HG03571 (cell line): ENCODE measurements at regions not wholly inside any gene's neighbourhood (a gene's known extent, or its start where the extent isn't known, plus 50 kb on each side); places are given as distances from the start of the nearest gene placed in this dataset.
"Not testable (repeated sequence)": the region's sequence is repeated elsewhere in the genome, so short reads cannot be mapped to it uniquely, and the experiment has no call there.

Experiments used
- ATAC-seq: cut with Tn5 transposase; IDR thresholded peaks from one replicate; pipeline ENCODE4 v1.9.1; 2021; ENCODE audit not compliant: unreplicated experiment

GRCh38 chr18:1648712-1649111 is 744.0 kb downstream of the ADCYAP1 start:
- no peak for ATAC-seq

DNA sequence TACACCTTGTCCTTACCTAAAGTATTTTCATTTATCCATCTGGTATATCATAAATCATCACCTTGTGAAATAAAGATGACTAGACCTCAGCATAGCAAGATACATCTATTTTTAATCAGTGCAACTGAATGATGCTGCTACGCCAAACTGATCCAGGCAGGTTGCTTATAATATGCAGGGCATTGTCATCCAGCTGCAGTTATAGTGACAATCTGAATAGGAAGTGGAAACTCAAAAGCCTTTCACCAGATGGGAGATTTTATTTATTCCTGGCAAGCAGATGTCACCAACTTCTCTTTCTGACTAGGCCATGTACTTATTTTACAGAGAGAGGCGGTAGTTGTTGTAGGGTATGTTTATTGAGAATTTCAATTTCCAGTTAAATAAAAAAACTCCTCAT is 747.3 kb downstream of the ADCYAP1 start:
- ATAC-seq: no peak

GRCh38 chr18:1653873-1654272 is 749.2 kb downstream of the ADCYAP1 start:
- ATAC-seq: no peak

DNA sequence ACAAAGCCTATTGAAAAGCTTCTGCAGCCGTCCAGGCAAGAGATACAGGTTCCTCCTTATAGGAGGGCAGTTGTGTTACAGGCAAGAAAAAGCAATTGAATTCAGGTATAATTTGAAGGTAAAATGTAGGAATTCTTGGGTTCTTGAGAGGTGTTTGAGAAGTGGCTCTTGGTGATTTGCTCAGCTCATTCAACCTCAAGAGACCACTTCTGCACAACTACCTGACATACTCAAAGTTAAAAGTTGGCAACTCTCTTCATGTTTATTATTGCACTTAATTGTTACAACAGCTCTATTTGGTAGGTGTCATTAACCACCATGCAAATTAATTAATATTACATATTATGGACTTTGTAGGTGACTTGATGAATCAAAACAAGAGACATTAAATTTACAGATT is 753.2 kb downstream of the ADCYAP1 start:
- ATAC-seq: no peak

DNA sequence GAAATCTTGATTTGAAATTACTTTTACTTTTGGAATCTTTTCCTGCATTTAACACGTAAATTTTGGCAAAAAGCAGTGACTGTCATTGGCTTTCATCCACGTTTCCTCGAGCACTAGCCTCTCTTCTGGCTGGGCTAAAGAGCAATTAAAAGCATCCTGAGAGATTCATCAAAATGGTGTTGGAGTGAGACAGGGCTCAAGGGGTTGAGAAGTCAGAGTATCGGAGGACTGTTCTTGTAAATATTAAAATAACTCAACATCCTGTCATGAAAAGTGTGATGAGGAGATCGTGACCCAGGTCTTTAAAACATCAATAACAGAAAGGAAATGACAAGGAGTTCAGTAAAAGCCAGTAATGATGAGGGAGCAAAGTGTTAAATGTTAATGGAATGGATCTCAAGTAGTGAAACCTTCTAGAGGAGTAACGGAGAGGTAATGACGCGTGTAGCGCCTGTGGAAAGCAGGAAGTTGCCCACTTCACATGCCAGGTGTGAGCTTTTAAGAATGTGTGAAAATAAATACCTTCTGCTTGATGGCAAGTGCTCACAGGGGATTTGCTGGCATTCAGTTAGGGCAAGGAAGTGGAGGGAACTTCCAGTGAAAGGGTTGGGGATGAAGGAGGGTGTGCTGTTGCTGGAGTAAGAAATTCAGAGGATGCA is 754.4 kb downstream of the ADCYAP1 start:
- no peak for ATAC-seq

DNA sequence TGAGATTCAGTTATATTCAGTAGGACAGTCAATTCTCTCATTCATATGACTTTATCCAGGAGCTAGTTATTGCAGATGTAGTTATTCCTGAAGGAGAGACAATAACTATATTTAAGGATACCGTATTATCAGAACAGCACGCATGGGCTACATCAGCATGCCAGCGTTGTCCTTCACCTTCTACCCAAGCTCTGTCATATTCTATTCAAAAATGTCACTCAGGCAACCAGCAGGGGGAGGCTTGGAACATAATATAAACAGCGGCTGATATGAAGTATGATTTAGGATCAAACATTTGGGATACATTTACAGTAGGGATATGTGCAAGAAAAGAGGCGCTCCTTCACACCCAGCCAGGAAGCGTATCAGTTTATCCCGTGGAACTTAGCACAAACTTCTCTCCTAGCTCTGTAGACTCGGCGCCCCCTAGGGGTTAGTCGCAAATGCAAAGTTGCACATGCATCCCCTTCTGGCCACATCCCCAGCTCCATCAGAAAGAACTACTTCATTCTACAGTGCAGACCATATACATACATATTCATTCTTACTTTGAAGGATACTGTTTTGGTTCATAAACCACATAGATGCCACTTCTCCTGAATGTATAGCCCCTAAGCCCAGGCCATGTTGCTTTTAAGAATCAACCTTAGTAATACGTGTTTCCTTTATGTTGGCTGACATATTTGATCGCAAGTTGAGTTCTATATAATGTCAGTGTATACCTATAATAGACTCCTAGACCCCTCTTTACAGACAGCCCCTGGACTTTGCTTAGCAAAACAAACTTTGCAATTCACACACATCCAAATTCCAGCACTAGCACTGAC is 759.4 kb downstream of the ADCYAP1 start:
- no peak for ATAC-seq

- no peak for ATAC-seq
These were observed 760.4 kb downstream of the ADCYAP1 start for GRCh38 chr18:1665079-1665478.

DNA sequence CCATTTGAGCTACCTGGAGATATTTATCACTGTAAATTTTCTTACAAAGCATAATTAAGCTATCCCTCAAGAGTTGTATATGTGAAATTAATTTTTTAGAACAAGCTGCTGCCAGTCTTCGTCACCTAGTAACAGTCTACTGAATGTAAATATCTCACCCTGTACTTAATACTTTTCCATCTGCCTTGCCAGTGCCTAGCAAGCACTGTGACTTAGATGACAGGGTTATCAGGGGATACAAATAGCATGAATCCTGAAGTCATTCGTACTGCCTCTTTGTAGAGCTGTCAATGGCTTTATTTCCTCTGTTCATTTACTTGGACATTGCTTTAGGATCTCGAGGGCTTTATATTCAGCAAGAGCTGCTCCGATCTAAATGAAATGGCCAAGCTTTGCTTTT is 763.6 kb downstream of the ADCYAP1 start:
- no peak for ATAC-seq

- ATAC-seq: not testable (repeated sequence)
These were observed 767.0 kb downstream of the ADCYAP1 start for GRCh38 chr18:1671710-1672109.

GRCh38 chr18:1676387-1676786 is 771.7 kb downstream of the ADCYAP1 start:
- ATAC-seq: no peak

DNA sequence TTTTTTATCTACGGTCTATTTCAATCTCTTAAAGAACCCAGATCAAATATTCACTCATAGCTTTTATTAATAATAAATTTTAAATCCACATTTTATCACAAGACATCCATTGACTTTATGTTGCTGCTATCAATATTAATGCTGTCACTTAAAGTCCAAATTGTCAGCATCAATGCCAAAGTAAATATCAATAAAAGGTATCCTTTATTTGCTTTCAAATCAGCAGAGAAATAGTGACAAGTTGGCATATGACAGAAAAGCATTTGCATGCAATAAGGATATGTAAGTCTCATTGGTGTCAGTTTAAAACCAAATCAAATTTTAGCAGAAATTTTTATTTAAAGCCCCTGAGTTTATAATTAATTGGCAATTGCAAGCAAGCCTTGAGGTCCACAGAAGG is 775.4 kb downstream of the ADCYAP1 start:
- ATAC-seq: no peak

GRCh38 chr18:1691863-1692262 is 787.2 kb downstream of the ADCYAP1 start:
- ATAC-seq: no peak

- no peak for ATAC-seq
These were observed 803.3 kb downstream of the ADCYAP1 start for GRCh38 chr18:1708006-1708405.

DNA sequence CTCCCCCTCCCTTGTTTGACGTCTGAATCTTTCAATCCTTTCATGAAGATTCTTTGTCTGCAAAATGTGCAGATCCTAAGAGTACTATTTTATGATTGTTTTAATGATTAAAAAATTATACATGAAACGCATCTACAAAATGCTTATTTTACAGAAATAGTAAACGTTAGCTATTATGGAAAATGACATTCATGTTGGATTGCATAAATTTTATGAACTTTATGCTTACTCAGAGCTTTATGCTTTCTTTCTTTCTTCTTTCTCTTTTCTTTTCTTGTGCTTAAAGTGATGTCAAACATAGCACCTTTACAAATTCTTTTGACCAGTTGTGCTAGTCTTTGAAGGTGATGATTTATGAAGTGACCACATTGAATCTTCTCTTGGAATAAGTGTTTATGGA is 805.4 kb downstream of the ADCYAP1 start:
- ATAC-seq: no peak

- no peak for ATAC-seq
These were observed 827.5 kb downstream of the ADCYAP1 start for GRCh38 chr18:1732143-1732542.

DNA sequence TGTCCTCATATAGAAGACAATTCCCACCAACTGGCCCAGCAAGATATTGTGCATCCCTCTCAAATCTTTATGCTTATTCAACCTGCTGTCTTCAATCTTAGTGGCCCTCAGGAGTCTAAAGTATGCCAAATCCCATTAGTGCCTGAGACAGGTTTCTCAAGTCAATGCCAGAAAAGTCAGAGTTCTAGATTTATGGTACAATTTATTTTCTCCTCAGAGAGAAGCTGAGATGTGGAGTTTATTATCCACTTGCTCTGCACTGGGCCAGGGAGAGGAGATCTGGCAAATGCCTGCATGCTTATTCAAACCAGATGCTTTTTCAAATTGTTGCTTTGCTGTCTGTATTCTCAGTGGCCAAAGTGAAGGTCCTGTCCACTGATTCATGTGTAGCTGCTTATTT is 825.2 kb downstream of the METTL4 start:
- no peak for ATAC-seq

DNA sequence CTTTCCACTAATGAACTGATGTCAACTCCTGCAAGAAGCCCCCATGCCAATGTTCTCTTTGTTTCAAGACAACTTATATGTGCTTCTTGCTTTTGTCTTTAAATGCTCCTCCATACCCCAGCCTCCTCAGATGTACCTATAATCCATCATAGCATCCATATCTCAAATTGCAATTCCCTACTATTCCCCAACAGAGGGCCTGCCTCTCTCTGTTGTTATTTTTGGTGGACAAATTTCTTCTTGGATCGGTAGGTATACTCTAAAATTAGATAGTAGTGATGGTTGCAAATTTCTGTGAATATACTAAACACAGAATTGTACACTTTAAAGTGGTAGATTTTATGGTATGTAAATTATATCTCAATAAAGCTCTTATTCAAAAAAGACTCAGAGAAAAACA is 820.1 kb downstream of the METTL4 start:
- no peak for ATAC-seq

DNA sequence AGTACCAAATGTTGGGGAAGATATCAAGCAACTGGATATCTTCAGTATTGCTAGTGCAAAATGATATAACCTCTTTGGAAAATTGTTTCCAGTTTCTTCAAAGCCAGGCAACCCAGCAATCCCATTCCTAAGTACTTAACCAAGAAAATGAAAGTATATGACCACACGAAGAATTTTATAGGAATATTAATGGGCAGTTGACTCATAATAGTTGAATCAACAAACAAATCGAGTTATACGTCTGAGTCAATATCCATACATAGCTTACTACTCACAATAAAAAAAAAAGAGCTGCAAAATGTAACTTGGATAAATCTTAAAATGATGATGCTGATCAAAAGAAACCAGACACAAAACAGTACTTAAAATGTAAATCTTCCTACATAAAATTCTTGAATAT is 810.4 kb downstream of the METTL4 start:
- no peak for ATAC-seq

DNA sequence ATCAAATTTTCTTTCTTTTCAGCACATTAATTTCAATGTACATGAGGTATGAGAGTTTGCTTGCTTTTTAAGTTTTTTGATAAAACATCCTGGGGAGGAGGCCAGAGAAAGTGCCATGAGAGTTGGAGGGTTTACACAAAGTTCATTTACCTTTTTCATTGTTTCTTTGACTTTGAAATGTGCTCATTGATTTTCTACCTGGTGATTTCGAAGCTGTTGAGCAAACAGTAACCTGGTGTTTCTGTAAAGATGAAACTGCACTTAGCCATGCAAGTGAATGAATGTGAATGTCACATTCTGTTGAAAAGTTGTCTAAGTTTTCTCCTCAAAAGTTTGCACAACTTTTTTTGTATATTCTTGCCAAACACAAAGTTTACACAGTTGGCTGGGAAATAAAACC is 797.0 kb downstream of the METTL4 start:
- ATAC-seq: no peak

DNA sequence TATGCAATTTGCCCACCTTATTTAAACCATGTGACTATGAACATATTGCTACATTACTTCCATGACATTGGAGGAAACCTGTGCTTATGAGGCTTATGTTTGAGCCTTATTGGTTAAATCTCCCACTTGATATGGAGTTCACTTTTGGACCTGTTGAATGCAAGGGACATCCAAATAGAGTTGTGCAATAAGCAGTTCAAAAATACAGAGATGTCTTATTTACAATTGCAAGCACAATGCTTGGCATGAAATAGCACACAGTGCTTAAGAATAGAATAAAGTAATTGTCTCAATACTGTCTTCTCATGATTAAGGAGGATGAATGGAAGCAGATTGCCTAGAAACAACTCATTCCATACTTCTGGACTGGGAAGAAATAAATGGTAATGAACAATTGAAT is 793.5 kb downstream of the METTL4 start:
- no peak for ATAC-seq

DNA sequence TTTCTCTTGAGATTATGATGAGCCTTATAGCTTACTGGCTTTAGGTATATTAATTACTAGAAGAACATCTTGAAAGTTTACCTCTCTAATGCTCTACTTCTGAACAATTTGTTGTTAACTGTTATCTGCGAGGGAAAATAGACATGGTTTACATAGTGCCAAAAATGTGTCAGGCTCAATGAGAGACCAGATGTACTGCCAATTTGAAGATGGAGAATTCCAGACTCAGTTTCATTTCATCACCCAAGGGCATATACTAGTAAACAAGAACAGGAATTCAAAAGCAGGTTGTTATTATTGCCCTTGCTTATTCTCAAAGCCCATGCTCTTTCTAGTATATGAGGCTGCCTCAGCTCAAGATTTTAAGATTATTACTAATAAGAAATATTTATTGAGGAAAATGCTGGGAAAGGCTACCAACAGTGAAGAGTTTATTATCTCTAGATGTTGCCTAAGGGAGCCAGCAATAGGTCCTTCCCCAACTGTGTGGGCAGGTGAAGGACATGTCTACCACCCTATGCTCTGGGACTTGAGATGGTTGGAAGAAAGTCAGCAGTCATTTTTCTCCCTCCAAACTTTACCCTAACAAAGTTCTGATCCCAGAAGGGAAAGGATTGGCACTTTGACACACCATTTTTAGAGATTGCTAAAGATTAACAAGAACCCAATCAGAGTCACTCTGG is 792.7 kb downstream of the METTL4 start:
- no peak for ATAC-seq

GRCh38 chr18:1779587-1779986 is 791.7 kb downstream of the METTL4 start:
- no peak for ATAC-seq
